ENCODE measurements at regions not wholly inside any gene's neighbourhood (a gene's known extent, or its start where the extent isn't known, plus 50 kb on each side); places are given as distances from the start of the nearest gene placed in this dataset.
"Not testable (repeated sequence)": the region's sequence is repeated elsewhere in the genome, so short reads cannot be mapped to it uniquely, and the experiment has no call there.

DNA sequence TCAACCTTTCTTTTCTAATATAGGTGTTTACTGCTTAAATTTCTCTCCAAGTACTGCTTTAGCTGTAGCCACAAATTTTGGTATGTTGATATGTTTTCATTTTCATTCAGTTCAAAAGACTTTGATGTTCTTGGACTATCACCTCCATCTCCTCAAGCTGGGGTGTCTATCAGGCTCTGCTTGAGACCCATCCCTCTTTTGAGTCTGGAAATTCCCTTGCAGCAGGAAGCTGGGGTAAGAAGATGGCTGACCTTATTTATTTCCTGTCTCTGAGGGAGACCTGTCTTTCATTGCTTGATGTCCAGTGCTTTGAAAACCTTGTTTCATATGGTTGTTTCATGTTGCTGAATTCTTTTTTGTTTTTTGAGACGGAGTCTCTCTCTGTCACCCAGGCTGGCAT, 60.5 kb upstream of the ADPGK start:
- intact Hi-C loops (cut with DNase I): no loop called here
- H3K4me1 ChIP-seq (replicated peaks in 1 of 2): no peaks in the 10 kb centered on the region
- H3K4me3 ChIP-seq: no peak overlapping the region
- no peak for DNase-seq
- H3K27me3 ChIP-seq: no peaks in the 10 kb centered on the region
- no peaks in the 10 kb centered on the region for H3K9me3 ChIP-seq (replicated peaks in 1 of 3)
- no peak overlapping the region for H3K27ac ChIP-seq
- WGBS, 4 donors: 86 to 92% (median 90%) methylated on average over 1 of the region's 1 CpG
- no peaks in the 10 kb centered on the region for H3K36me3 ChIP-seq (replicated peaks in 1 of 2)
- TF ChIP-seq, protein P1, sequence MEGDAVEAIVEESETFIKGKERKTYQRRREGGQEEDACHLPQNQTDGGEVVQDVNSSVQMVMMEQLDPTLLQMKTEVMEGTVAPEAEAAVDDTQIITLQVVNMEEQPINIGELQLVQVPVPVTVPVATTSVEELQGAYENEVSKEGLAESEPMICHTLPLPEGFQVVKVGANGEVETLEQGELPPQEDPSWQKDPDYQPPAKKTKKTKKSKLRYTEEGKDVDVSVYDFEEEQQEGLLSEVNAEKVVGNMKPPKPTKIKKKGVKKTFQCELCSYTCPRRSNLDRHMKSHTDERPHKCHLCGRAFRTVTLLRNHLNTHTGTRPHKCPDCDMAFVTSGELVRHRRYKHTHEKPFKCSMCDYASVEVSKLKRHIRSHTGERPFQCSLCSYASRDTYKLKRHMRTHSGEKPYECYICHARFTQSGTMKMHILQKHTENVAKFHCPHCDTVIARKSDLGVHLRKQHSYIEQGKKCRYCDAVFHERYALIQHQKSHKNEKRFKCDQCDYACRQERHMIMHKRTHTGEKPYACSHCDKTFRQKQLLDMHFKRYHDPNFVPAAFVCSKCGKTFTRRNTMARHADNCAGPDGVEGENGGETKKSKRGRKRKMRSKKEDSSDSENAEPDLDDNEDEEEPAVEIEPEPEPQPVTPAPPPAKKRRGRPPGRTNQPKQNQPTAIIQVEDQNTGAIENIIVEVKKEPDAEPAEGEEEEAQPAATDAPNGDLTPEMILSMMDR (IDR thresholded peaks at IDR 0.05): no peak
- no peak for TF ChIP-seq POLR2A (IDR thresholded peaks at IDR 0.05)

DNA sequence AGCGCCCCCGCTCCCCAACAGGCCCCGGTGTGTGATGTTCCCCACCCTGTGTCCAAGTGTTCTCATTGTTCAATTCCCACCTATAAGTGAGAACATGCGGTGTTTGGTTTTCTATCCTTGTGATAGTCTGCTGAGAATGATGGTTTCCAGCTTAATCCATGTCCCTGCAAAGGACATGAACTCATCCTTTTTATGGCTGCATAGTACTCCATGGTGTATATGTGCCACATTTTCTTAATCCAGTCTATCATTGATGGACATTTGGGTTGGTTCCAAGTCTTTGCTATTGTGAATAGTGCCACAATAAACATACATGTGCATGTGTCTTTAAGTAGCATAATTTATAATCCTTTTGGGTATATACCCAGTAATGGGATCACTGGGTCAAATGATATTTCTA, 59.8 kb upstream of the ADPGK start:
- H3K27me3 ChIP-seq; H3K36me3 ChIP-seq (replicated peaks in 1 of 2); H3K4me3 ChIP-seq; H3K9me3 ChIP-seq (replicated peaks in 1 of 3); H3K27ac ChIP-seq; intact Hi-C loops (cut with DNase I); DNase-seq; H3K4me1 ChIP-seq (replicated peaks in 1 of 2): not testable (repeated sequence)
- 95 to 99% (median 98%) methylated on average over 4 of the region's 4 CpGs for WGBS, 4 donors

DNA sequence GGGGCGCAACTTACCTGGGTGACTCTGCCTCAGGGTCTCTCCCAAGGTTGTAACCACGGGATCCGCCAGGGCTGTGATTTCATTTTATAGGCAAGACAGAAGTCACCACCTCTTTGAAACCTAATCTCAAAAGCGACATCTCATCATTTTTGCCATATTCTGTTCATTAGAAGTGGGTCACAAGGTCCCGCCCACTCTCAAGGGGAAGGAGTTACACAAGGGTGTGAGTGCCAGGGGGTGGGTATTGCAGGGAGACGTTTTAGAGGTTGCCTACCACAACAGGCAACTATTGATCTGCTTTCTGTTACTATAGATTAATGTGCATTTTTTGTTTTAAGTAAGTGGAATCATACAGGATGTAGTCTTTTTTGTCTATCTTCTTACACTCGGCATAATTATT, 56.6 kb upstream of the ADPGK start:
- H3K4me3 ChIP-seq: no peak overlapping the region
- DNase-seq: no peak
- H3K4me1 ChIP-seq (replicated peaks in 1 of 2): no peaks in the 10 kb centered on the region
- no peaks in the 10 kb centered on the region for H3K36me3 ChIP-seq (replicated peaks in 1 of 2)
- no peaks in the 10 kb centered on the region for H3K27me3 ChIP-seq
- intact Hi-C loops (cut with DNase I): no loop called here
- no peak overlapping the region for H3K27ac ChIP-seq
- no peaks in the 10 kb centered on the region for H3K9me3 ChIP-seq (replicated peaks in 1 of 3)
- WGBS, 4 donors: 67 to 71% (median 70%) methylated on average over 7 of the region's 7 CpGs
- TF ChIP-seq, protein P1 (IDR thresholded peaks at IDR 0.05): no peak
- TF ChIP-seq POLR2A (IDR thresholded peaks at IDR 0.05): no peak

DNA sequence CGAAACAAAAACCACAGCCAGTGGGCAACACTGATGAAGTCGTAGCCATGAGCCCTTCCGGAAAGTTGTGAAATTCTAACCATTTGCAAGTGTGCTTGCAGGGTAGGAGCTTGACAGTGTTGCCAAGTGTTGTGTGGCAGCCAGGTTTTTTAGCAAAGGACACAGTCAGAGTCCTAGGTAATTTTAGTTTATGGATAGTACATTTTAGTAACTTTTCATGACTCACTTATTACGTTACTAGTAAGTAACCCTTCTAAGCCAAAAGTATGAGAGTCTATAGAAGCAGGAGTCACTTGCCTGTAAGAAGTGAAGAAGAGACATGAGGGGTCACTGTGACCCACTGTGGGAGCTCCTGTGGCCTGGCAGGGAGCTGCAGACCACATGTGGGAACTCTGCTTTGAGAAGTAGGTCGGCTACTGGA, 54.8 kb upstream of the ADPGK start:
- intact Hi-C loops (cut with DNase I): no loop called here
- Histone ChIP-seq H3K36me3 (replicated peaks in 1 of 2) (no peaks in the 10 kb centered on the region), H3K4me1 (replicated peaks in 1 of 2) (no peaks in the 10 kb centered on the region), H3K9me3 (replicated peaks in 1 of 3) (no peaks in the 10 kb centered on the region), H3K27me3 (no peaks in the 10 kb centered on the region), H3K27ac (no peak overlapping the region), H3K4me3 (no peak overlapping the region)
- DNase-seq: no peak
- WGBS, 4 donors: 59 to 73% (median 64%) methylated on average over 5 of the region's 5 CpGs
- TF ChIP-seq, protein P1 (IDR thresholded peaks at IDR 0.05): no peak
- no peak for TF ChIP-seq POLR2A (IDR thresholded peaks at IDR 0.05)

DNA sequence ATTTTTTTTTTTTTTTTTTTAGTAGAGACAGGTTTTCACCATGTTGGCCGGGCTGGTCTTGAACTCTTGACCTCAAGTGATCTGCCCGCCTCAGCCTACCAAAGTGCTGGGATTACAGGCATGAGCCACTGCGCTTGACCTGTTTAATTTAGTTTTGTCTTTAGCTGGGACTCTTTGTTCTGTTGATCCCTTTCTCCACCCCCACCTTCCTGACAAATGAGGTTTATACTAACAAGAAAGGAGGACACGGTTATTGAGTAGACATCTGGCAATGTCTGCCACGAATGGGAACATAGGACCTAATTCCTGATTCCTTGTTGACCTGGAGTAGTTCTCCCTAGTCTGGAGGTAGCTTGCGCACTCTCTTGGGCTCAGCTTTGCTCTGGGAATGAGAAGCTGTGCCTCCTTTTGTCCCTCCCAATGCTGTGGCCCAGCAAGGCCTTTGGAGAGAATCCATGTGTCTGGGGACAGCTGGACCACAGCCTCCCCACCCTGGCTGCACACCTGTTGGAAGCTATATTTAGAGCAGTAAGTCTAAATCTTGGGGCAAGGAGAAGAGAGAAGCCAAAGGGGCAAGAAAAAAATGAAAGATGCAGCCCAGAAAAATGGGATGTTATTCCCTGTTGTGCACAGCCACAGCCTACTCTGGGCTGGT, 53.2 kb upstream of the ADPGK start:
- H3K4me3 ChIP-seq: no peak overlapping the region
- no peaks in the 10 kb centered on the region for H3K9me3 ChIP-seq (replicated peaks in 1 of 3)
- H3K4me1 ChIP-seq (replicated peaks in 1 of 2): no peaks in the 10 kb centered on the region
- WGBS, 4 donors: 73 to 76% (median 75%) methylated on average over 6 of the region's 6 CpGs
- TF ChIP-seq, protein P1 (IDR thresholded peaks at IDR 0.05): no peak
- H3K27me3 ChIP-seq: no peaks in the 10 kb centered on the region
- DNase-seq: no peak
- no peaks in the 10 kb centered on the region for H3K36me3 ChIP-seq (replicated peaks in 1 of 2)
- no peak overlapping the region for H3K27ac ChIP-seq
- intact Hi-C loops (cut with DNase I): no loop called here
